Thyroid gland (tissue), 4 donors: ENCODE measurements at regions not wholly inside any gene's neighbourhood (a gene's known extent, or its start where the extent isn't known, plus 50 kb on each side); places are given as distances from the start of the nearest gene placed in this dataset.

Source experiments
- DNase-seq, 2 donors: peaks; one replicate each; pipeline ENCODE4 v3.0.0-alpha.2; 2019
- H3K27ac ChIP-seq, 3 donors: fragments of 200-600 bp; sonication (generic); 1 replicate in 2 of 3; 2 replicates in 1 of 3; pipeline ENCODE4 v1.5.1; 2016 to 2019; ENCODE audit warnings: mild to moderate bottlenecking in 1 of 3, moderate library complexity in 1 of 3
- H3K27me3 ChIP-seq: fragments of 200-600 bp; sonication (generic); one replicate; pipeline ENCODE4 v1.5.1; 2019
- H3K36me3 ChIP-seq, 2 donors: fragments of 200-600 bp; sonication (generic); one replicate each; pipeline ENCODE4 v1.5.1; 2016 to 2019
- H3K4me1 ChIP-seq, 2 donors: fragments of 200-600 bp; sonication (generic); one replicate each; pipeline ENCODE4 v1.5.1; 2017 to 2019
- H3K4me3 ChIP-seq, 3 donors: fragments of 200-600 bp; sonication (generic); replicated peaks in 1 of 3; 1 replicate in 2 of 3; 2 replicates in 1 of 3; pipeline ENCODE4 v1.5.1; 2016; ENCODE audit warnings: mild to moderate bottlenecking in 1 of 3
- H3K9me3 ChIP-seq: fragments of 200-600 bp; sonication (generic); one replicate; pipeline ENCODE4 v1.5.1; 2017
- POLR2A ChIP-seq, 2 donors: fragments of 450-650 bp; IDR thresholded peaks; one replicate each; pipeline ENCODE4 v1.6.1; 2017; ENCODE audit warnings: antibody characterized with exemption in 2 of 2, mild to moderate bottlenecking in 2 of 2, moderate library complexity in 1 of 2
- WGBS, 2 donors: methylation state at CpG; one replicate each; pipeline ENCODE4 v1.1.5; 2017; 5-methylcytosine and 5-hydroxymethylcytosine counted together
- intact Hi-C: fragments of 100-400 bp; cut with DNase I; formaldehyde crosslinking; loops from one replicate; pipeline ENCODE4 v1.15.1; 2023
- TF ChIP-seq, protein P1 (sequence below), 6 experiments: fragments of 200-600 bp in 3 of 6; fragments of 450-650 bp in 3 of 6; sonication (generic) in 3 of 6; IDR thresholded peaks; one replicate each; pipeline ENCODE4 v1.5.1; 2016 to 2019; ENCODE audit warnings: antibody characterized with exemption in 6 of 6, mild to moderate bottlenecking in 2 of 6, inconsistent platforms in 1 of 6, moderate library complexity in 1 of 6

GRCh38 chrX:88424071-88424470 is 323.0 kb upstream of the CPXCR1 start:
- intact Hi-C loops, result no loop called here
- Histone ChIP-seq H3K36me3 (no peaks in the 10 kb centered on the region), H3K4me3 (no peak overlapping the region), H3K4me1 (no peaks in the 10 kb centered on the region), H3K9me3 (no peaks in the 10 kb centered on the region), H3K27ac (no peak overlapping the region), H3K27me3 (no peaks in the 10 kb centered on the region)
- DNase-seq, result no peak
- TF ChIP-seq POLR2A (IDR thresholded peaks at IDR 0.05), result no peak
- TF ChIP-seq, protein P1, sequence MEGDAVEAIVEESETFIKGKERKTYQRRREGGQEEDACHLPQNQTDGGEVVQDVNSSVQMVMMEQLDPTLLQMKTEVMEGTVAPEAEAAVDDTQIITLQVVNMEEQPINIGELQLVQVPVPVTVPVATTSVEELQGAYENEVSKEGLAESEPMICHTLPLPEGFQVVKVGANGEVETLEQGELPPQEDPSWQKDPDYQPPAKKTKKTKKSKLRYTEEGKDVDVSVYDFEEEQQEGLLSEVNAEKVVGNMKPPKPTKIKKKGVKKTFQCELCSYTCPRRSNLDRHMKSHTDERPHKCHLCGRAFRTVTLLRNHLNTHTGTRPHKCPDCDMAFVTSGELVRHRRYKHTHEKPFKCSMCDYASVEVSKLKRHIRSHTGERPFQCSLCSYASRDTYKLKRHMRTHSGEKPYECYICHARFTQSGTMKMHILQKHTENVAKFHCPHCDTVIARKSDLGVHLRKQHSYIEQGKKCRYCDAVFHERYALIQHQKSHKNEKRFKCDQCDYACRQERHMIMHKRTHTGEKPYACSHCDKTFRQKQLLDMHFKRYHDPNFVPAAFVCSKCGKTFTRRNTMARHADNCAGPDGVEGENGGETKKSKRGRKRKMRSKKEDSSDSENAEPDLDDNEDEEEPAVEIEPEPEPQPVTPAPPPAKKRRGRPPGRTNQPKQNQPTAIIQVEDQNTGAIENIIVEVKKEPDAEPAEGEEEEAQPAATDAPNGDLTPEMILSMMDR (IDR thresholded peaks at IDR 0.05), result no peak

DNA sequence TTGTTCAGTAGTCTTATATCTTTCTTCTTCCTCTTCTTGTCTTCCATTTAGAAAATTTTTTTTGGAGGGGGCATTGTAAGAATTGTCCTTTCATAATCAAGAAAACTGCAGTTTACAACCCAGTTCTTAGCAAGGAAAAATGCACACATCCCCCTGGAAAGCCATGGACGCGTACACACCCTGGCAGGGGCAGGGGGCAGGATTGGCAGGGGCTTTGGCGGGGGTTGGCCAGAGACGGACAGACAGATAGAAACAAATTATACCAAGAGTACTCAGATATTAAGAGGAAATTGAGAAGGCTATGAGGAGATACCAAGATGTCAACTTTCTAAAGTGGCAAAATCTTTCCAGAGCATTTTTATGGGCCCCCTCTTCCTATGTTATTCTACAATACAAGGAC is 322.5 kb upstream of the CPXCR1 start:
- Histone ChIP-seq H3K4me1 (no peaks in the 10 kb centered on the region), H3K27ac (no peak overlapping the region), H3K4me3 (no peak overlapping the region), H3K27me3 (no peaks in the 10 kb centered on the region), H3K36me3 (no peaks in the 10 kb centered on the region), H3K9me3 (no peaks in the 10 kb centered on the region)
- 91 to 94% methylated on average over 4 of the region's 4 CpGs for WGBS, 2 donors
- intact Hi-C loops, result no loop called here
- TF ChIP-seq, protein P1 (IDR thresholded peaks at IDR 0.05), result no peak
- TF ChIP-seq POLR2A (IDR thresholded peaks at IDR 0.05), result no peak
- no peak for DNase-seq

- no peaks in the 10 kb centered on the region for H3K36me3 ChIP-seq
- 44% methylated on average over 4 of the region's 4 CpGs for WGBS, 2 donors
- H3K9me3 ChIP-seq, result no peaks in the 10 kb centered on the region
- DNase-seq, result no peak
- H3K4me3 ChIP-seq, result no peak overlapping the region
- no peak for TF ChIP-seq POLR2A (IDR thresholded peaks at IDR 0.05)
- TF ChIP-seq, protein P1 (IDR thresholded peaks at IDR 0.05), result no peak
- no peak overlapping the region for H3K27ac ChIP-seq
- no peaks in the 10 kb centered on the region for H3K4me1 ChIP-seq
- intact Hi-C loops, result no loop called here
- H3K27me3 ChIP-seq, result no peaks in the 10 kb centered on the region
Measured at GRCh38 chrX:88425739-88426138, 321.3 kb upstream of the CPXCR1 start.

GRCh38 chrX:88437563-88437962 is 309.5 kb upstream of the CPXCR1 start:
- no peaks in the 10 kb centered on the region for H3K9me3 ChIP-seq
- H3K4me3 ChIP-seq, result no peak overlapping the region
- 88 to 96% methylated on average over 1 of the region's 1 CpG for WGBS, 2 donors
- intact Hi-C loops, result no loop called here
- no peak for DNase-seq
- TF ChIP-seq POLR2A (IDR thresholded peaks at IDR 0.05), result no peak
- TF ChIP-seq, protein P1 (IDR thresholded peaks at IDR 0.05), result no peak
- H3K4me1 ChIP-seq, result no peaks in the 10 kb centered on the region
- H3K36me3 ChIP-seq, result no peaks in the 10 kb centered on the region
- no peaks in the 10 kb centered on the region for H3K27me3 ChIP-seq
- no peak overlapping the region for H3K27ac ChIP-seq

DNA sequence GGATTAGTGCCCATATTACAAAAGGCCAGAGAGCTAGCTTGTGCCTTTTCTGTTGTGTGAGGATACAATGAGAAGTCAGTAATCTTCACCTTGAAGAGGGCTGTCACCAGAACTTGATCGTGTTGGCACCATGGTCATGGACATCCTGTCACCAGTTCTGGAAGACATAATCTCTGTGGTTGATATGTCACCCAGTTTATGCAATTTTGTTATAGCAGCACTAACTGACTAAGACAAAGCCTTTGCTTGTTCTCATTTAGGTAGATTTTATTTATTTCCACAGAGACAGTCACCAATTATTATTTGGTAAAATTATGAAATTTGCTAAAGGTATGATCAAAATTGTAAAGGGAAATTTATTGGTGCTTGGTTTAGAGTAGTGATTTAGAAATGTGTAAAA is 308.8 kb upstream of the CPXCR1 start:
- H3K36me3 ChIP-seq, result no peaks in the 10 kb centered on the region
- no peak overlapping the region for H3K27ac ChIP-seq
- no peaks in the 10 kb centered on the region for H3K27me3 ChIP-seq
- TF ChIP-seq, protein P1 (IDR thresholded peaks at IDR 0.05), result no peak
- TF ChIP-seq POLR2A (IDR thresholded peaks at IDR 0.05), result no peak
- no peak overlapping the region for H3K4me3 ChIP-seq
- H3K9me3 ChIP-seq, result no peaks in the 10 kb centered on the region
- WGBS, 2 donors, result 80 to 87% methylated on average over 1 of the region's 1 CpG
- intact Hi-C loops, result no loop called here
- no peak for DNase-seq
- no peaks in the 10 kb centered on the region for H3K4me1 ChIP-seq
